Nephron progenitor cell (in vitro differentiated cells): ENCODE measurements at regions not wholly inside any gene's neighbourhood (a gene's known extent, or its start where the extent isn't known, plus 50 kb on each side); places are given as distances from the start of the nearest gene placed in this dataset.

Experiments used
- DNase-seq: peaks from one replicate; pipeline ENCODE4 v3.0.0; 2021
- H3K27ac Mint-ChIP-seq: 2 replicates; pipeline ENCODE4 v1.8.0; 2021; ENCODE audit warnings: mild to moderate bottlenecking, moderate library complexity, mixed read lengths
- H3K27me3 Mint-ChIP-seq: 2 replicates; pipeline ENCODE4 v1.8.0; 2021; ENCODE audit warnings: mild to moderate bottlenecking, low read depth, mixed read lengths; ENCODE audit not compliant: poor library complexity
- H3K36me3 Mint-ChIP-seq: 2 replicates; pipeline ENCODE4 v1.8.0; 2021; ENCODE audit warnings: low read depth, mixed read lengths
- H3K4me1 Mint-ChIP-seq: 2 replicates; pipeline ENCODE4 v1.8.0; 2021; ENCODE audit warnings: mixed read lengths
- H3K4me3 Mint-ChIP-seq: 2 replicates; pipeline ENCODE4 v1.8.0; 2021; ENCODE audit warnings: mild to moderate bottlenecking, moderate library complexity, mixed read lengths
- H3K9me3 Mint-ChIP-seq: 2 replicates; pipeline ENCODE4 v1.8.0; 2021; ENCODE audit warnings: mild to moderate bottlenecking, moderate library complexity, mixed read lengths
- CTCF ChIP-seq: fragments of 200-600 bp; sonication (generic); IDR thresholded peaks from 2 replicates; pipeline ENCODE4 v1.5.0; 2021; ENCODE audit warnings: antibody characterized with exemption

GRCh38 chr2:239811806-239812560, 213.2 kb downstream of the NDUFA10 start:
- Mint-ChIP-seq H3K4me3 (no peak overlapping the region), H3K36me3 (peaks cover 4% of the 10 kb centered on the region), H3K9me3 (peaks cover 19% of the 10 kb centered on the region), H3K27me3 (peaks cover 12% of the 10 kb centered on the region), H3K4me1 (peaks cover 65% of the 10 kb centered on the region), H3K27ac (peak overlapping the region; percentile 69)
- TF ChIP-seq CTCF: no peak
- no peak for DNase-seq

GRCh38 chr2:239811111-239811781, 213.9 kb downstream of the NDUFA10 start:
- TF ChIP-seq CTCF: no peak
- no peak for DNase-seq
- H3K9me3 Mint-ChIP-seq: peaks cover 19% of the 10 kb centered on the region
- peaks cover 4% of the 10 kb centered on the region for H3K36me3 Mint-ChIP-seq
- peaks cover 12% of the 10 kb centered on the region for H3K27me3 Mint-ChIP-seq
- no peak overlapping the region for H3K27ac Mint-ChIP-seq
- H3K4me1 Mint-ChIP-seq: peaks cover 58% of the 10 kb centered on the region
- no peak overlapping the region for H3K4me3 Mint-ChIP-seq

GRCh38 chr2:239809391-239809790, 215.8 kb downstream of the NDUFA10 start:
- peaks cover 12% of the 10 kb centered on the region for H3K27me3 Mint-ChIP-seq
- no peak for TF ChIP-seq CTCF
- H3K36me3 Mint-ChIP-seq: no peaks in the 10 kb centered on the region
- peaks cover 45% of the 10 kb centered on the region for H3K4me1 Mint-ChIP-seq
- H3K9me3 Mint-ChIP-seq: peaks cover 10% of the 10 kb centered on the region
- no peak overlapping the region for H3K27ac Mint-ChIP-seq
- DNase-seq: no peak
- no peak overlapping the region for H3K4me3 Mint-ChIP-seq

- no peak for DNase-seq
- H3K4me1 Mint-ChIP-seq: peaks cover 37% of the 10 kb centered on the region
- H3K4me3 Mint-ChIP-seq: no peak overlapping the region
- H3K9me3 Mint-ChIP-seq: peaks cover 10% of the 10 kb centered on the region
- H3K27ac Mint-ChIP-seq: no peak overlapping the region
- TF ChIP-seq CTCF: no peak
- H3K27me3 Mint-ChIP-seq: peaks cover 12% of the 10 kb centered on the region
- H3K36me3 Mint-ChIP-seq: no peaks in the 10 kb centered on the region
Observed at GRCh38 chr2:239807568-239807967, 217.6 kb downstream of the NDUFA10 start.

- no peaks in the 10 kb centered on the region for H3K36me3 Mint-ChIP-seq
- peaks cover 8% of the 10 kb centered on the region for H3K27me3 Mint-ChIP-seq
- no peak for TF ChIP-seq CTCF
- peaks cover 10% of the 10 kb centered on the region for H3K9me3 Mint-ChIP-seq
- no peak overlapping the region for H3K4me3 Mint-ChIP-seq
- no peak overlapping the region for H3K27ac Mint-ChIP-seq
- peaks cover 35% of the 10 kb centered on the region for H3K4me1 Mint-ChIP-seq
- DNase-seq: no peak
Observed at GRCh38 chr2:239806758-239807434, 218.2 kb downstream of the NDUFA10 start.
